ENCODE measurements at regions not wholly inside any gene's neighbourhood (a gene's known extent, or its start where the extent isn't known, plus 50 kb on each side); places are given as distances from the start of the nearest gene placed in this dataset.

DNA sequence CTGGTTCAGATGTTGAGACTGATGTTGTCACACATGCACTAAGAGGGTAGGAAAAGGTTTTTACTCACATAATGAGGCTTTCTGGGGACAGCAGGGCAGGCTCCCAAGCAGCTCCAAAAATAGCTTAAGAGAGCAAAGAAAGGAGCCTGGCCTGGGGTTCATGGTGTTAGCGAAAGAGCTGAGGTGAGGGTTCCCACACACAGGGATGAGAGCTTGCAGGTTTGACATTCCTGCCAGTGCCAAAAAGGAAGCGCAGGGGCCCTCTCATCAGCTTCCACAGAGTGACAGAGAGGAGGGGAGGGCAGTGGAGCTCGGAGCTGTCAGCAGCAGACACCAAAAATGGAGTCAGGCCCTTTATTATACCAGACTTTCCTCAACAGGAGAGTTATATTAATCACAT is 65.5 kb upstream of the FAM216B start:
- Histone ChIP-seq H3K9me3 (no peaks in the 10 kb centered on the region), H3K27ac (no peak overlapping the region), H3K4me3 (no peak overlapping the region), H3K4me1 (no peaks in the 10 kb centered on the region), H3K36me3 (no peaks in the 10 kb centered on the region), H3K27me3 (no peaks in the 10 kb centered on the region)
- TF ChIP-seq POLR2A (IDR thresholded peaks at IDR 0.05) (no peak), EP300 (IDR thresholded peaks at IDR 0.05) (no peak), POLR2AphosphoS5 (IDR thresholded peaks at IDR 0.05) (no peak)
- TF ChIP-seq, protein P1, sequence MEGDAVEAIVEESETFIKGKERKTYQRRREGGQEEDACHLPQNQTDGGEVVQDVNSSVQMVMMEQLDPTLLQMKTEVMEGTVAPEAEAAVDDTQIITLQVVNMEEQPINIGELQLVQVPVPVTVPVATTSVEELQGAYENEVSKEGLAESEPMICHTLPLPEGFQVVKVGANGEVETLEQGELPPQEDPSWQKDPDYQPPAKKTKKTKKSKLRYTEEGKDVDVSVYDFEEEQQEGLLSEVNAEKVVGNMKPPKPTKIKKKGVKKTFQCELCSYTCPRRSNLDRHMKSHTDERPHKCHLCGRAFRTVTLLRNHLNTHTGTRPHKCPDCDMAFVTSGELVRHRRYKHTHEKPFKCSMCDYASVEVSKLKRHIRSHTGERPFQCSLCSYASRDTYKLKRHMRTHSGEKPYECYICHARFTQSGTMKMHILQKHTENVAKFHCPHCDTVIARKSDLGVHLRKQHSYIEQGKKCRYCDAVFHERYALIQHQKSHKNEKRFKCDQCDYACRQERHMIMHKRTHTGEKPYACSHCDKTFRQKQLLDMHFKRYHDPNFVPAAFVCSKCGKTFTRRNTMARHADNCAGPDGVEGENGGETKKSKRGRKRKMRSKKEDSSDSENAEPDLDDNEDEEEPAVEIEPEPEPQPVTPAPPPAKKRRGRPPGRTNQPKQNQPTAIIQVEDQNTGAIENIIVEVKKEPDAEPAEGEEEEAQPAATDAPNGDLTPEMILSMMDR (IDR thresholded peaks at IDR 0.05) = no peak
- no peak for DNase-seq
- intact Hi-C loops (cut with DNase I) = no loop called here
- WGBS, 2 donors = 87 to 89% methylated on average over 3 of the region's 3 CpGs

DNA sequence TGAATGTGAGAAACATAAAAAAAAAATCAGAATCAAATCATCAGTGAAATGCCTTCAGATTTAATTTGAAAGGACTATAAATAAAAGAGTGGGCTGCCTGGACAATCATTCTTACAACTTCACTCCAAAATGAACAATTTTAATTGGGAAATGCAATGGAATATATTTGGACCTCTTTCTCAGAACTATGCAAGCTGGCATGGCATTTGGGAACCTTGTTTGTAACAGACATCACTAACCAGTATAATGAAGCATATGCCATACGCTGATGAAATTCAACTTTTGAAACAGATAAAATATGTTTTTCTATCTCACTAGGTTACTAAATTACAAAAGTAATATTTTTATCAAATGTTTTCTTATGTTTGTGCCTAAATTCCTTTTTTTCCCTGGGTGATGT is 64.2 kb upstream of the FAM216B start:
- Histone ChIP-seq H3K27me3 (no peaks in the 10 kb centered on the region), H3K27ac (no peak overlapping the region), H3K4me3 (no peak overlapping the region), H3K4me1 (no peaks in the 10 kb centered on the region), H3K9me3 (no peaks in the 10 kb centered on the region), H3K36me3 (no peaks in the 10 kb centered on the region)
- intact Hi-C loops (cut with DNase I) = no loop called here
- TF ChIP-seq POLR2AphosphoS5 (IDR thresholded peaks at IDR 0.05) = no peak
- TF ChIP-seq EP300 (IDR thresholded peaks at IDR 0.05) = no peak
- no peak for TF ChIP-seq POLR2A (IDR thresholded peaks at IDR 0.05)
- TF ChIP-seq, protein P1 (IDR thresholded peaks at IDR 0.05) = no peak
- 96 to 100% methylated on average over 1 of the region's 1 CpG for WGBS, 2 donors
- no peak for DNase-seq

DNA sequence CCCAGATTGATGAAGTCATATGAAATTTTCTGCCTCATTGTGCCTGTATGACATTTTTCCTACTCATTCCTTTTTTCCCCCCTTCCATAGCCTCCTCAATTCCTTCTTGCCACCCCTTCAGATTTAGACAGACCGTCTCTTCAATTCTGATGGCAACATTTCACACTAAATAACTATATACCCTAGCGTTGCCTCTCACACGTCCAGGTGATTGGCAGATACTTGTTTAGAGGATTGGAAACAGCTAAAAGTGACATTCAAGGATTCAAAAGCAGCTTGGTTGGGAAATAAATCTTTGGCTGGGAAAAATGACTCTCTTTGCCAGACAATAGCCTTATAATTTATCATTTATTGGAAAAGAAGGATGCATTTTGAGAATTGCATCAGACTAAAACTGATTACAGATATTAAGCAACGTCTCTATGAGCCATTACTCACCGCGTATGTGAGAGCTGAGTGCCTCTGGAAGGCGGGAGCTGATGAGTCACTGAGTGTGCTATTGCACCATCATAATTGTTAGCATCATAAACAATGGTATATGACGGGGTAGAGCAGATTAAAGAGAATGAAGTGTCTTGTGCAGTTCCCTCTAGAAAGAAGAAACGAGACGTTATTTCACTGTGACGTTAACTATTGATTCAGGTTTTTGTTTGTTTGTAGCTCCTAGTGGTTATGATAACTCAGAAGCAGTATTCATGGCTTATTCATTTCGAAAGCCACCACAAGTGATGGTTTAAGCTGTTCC is 61.1 kb upstream of the FAM216B start:
- no peaks in the 10 kb centered on the region for H3K36me3 ChIP-seq
- TF ChIP-seq, protein P1 (IDR thresholded peaks at IDR 0.05) = no peak
- TF ChIP-seq POLR2A (IDR thresholded peaks at IDR 0.05) (no peak), POLR2AphosphoS5 (IDR thresholded peaks at IDR 0.05) (peak in 3 of 4 donors; percentile 10 to 66 (median 39)), EP300 (IDR thresholded peaks at IDR 0.05) (no peak)
- H3K4me3 ChIP-seq = no peak overlapping the region
- peak; percentile 75 for DNase-seq
- no peaks in the 10 kb centered on the region for H3K4me1 ChIP-seq
- WGBS, 2 donors = 14 to 52% methylated on average over 12 of the region's 12 CpGs
- no peaks in the 10 kb centered on the region for H3K27me3 ChIP-seq
- intact Hi-C loops (cut with DNase I) = no loop called here
- H3K9me3 ChIP-seq = peaks cover 0 to 4% (median 0%) of the 10 kb centered on the region in 4 donors
- no peak overlapping the region for H3K27ac ChIP-seq

DNA sequence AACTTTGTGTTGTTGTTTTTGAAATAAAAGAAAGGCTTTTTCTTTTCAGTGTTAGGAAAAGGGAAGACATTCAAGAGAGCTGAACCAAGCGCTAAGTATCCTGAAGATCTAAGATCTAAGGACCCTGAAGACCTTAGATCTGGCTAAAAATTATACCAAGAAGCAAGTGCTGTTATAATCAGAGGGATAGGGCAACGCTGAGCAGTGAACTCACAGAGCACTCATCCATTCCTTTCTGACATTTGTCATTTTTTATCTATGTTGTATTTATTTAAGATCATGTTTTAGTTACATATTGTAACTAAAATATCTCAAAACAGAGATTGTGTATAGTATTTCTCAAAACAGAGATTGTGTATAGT is 60.5 kb upstream of the FAM216B start:
- TF ChIP-seq EP300 (IDR thresholded peaks at IDR 0.05) (no peak), POLR2A (IDR thresholded peaks at IDR 0.05) (no peak)
- TF ChIP-seq, protein P1 (IDR thresholded peaks at IDR 0.05) = no peak
- peaks cover 0 to 4% (median 0%) of the 10 kb centered on the region in 4 donors for H3K9me3 ChIP-seq
- 53 to 85% methylated on average over 2 of the region's 2 CpGs for WGBS, 2 donors
- intact Hi-C loops (cut with DNase I) = no loop called here
- H3K4me3 ChIP-seq = no peak overlapping the region
- no peaks in the 10 kb centered on the region for H3K27me3 ChIP-seq
- no peak for DNase-seq
- no peaks in the 10 kb centered on the region for H3K4me1 ChIP-seq
- no peak overlapping the region for H3K27ac ChIP-seq
- no peaks in the 10 kb centered on the region for H3K36me3 ChIP-seq

Data from sigmoid colon (tissue), 6 donors.